ENCODE measurements at regions not wholly inside any gene's neighbourhood (a gene's known extent, or its start where the extent isn't known, plus 50 kb on each side); places are given as distances from the start of the nearest gene placed in this dataset.

- no peak for DNase-seq (ENCODE audit: low read depth in 2 of 2)
Measured at GRCh38 chr5:135219868-135220267, 179.2 kb downstream of the MACROH2A1 start.

GRCh38 chr5:135218790-135219568 lies 180.1 kb downstream of the MACROH2A1 start:
- DNase-seq (ENCODE audit: low read depth in 2 of 2) = no peak

GRCh38 chr5:135218486-135218755 lies 180.6 kb downstream of the MACROH2A1 start:
- no peak for DNase-seq (ENCODE audit: low read depth in 2 of 2)

GRCh38 chr5:135217669-135218485 lies 181.2 kb downstream of the MACROH2A1 start:
- no peak for DNase-seq (ENCODE audit: low read depth in 2 of 2)

GRCh38 chr5:135216471-135217343 lies 182.3 kb downstream of the MACROH2A1 start:
- no peak for DNase-seq (ENCODE audit: low read depth in 2 of 2)

- DNase-seq (ENCODE audit: low read depth in 2 of 2) = no peak
Measured at GRCh38 chr5:135215617-135216470, 181.8 kb upstream of the PITX1 start.

GRCh38 chr5:135214897-135215616 lies 181.0 kb upstream of the PITX1 start:
- no peak for DNase-seq (ENCODE audit: low read depth in 2 of 2)

GRCh38 chr5:135213466-135214239 lies 179.6 kb upstream of the PITX1 start:
- no peak for DNase-seq (ENCODE audit: low read depth in 2 of 2)

- DNase-seq (ENCODE audit: low read depth in 2 of 2) = no peak
Measured at GRCh38 chr5:135213027-135213386, 179.0 kb upstream of the PITX1 start.

- DNase-seq (ENCODE audit: low read depth in 2 of 2) = no peak
Measured at GRCh38 chr5:135212361-135213026, 178.5 kb upstream of the PITX1 start.

GRCh38 chr5:135211791-135212190 lies 177.8 kb upstream of the PITX1 start:
- no peak for DNase-seq (ENCODE audit: low read depth in 2 of 2)

GRCh38 chr5:135211083-135211790 lies 177.2 kb upstream of the PITX1 start:
- no peak for DNase-seq (ENCODE audit: low read depth in 2 of 2)

GRCh38 chr5:135210286-135211055 lies 176.4 kb upstream of the PITX1 start:
- no peak for DNase-seq (ENCODE audit: low read depth in 2 of 2)

- DNase-seq (ENCODE audit: low read depth in 2 of 2) = no peak
Measured at GRCh38 chr5:135208903-135209721, 175.1 kb upstream of the PITX1 start.

- DNase-seq (ENCODE audit: low read depth in 2 of 2) = no peak
Measured at GRCh38 chr5:135208555-135208902, 174.5 kb upstream of the PITX1 start.

- no peak for DNase-seq (ENCODE audit: low read depth in 2 of 2)
Measured at GRCh38 chr5:135207866-135208265, 173.8 kb upstream of the PITX1 start.

GRCh38 chr5:135206862-135207261 lies 172.8 kb upstream of the PITX1 start:
- no peak for DNase-seq (ENCODE audit: low read depth in 2 of 2)
